Cardiac muscle cell (in vitro differentiated cells and primary cell): ENCODE measurements at regions not wholly inside any gene's neighbourhood (a gene's known extent, or its start where the extent isn't known, plus 50 kb on each side); places are given as distances from the start of the nearest gene placed in this dataset.

Experiments used
- DNase-seq, 2 donors: peaks; one replicate each; pipeline versions ENCODE4 v3.0.0 to v3.0.0-alpha.2; 2010 to 2017; ENCODE audit warnings: low read depth in 1 of 2, low spot score in 1 of 2
- H3K27ac ChIP-seq: fragments of 200-600 bp; sonication (generic); 2 replicates; pipeline ENCODE4 v1.5.1; 2016
- H3K27me3 ChIP-seq: fragments of 200-600 bp; sonication (generic); 2 replicates; pipeline ENCODE4 v1.6.0; 2016; ENCODE audit warnings: control low read depth
- H3K36me3 ChIP-seq: fragments of 200-600 bp; sonication (generic); 2 replicates; pipeline ENCODE4 v1.5.1; 2016; ENCODE audit warnings: control low read depth
- H3K4me1 ChIP-seq: fragments of 200-600 bp; sonication (generic); 2 replicates; pipeline ENCODE4 v1.8.1; 2017; ENCODE audit warnings: low read depth, mild to moderate bottlenecking, mixed run types
- H3K4me3 ChIP-seq: fragments of 200-600 bp; sonication (generic); 2 replicates; pipeline ENCODE4 v1.5.1; 2016; ENCODE audit warnings: mild to moderate bottlenecking
- H3K9me3 ChIP-seq: fragments of 200-600 bp; sonication (generic); 2 replicates; pipeline ENCODE4 v1.5.1; 2017; ENCODE audit warnings: low read depth, mild to moderate bottlenecking, control low read depth
- CTCF ChIP-seq: IDR thresholded peaks from 2 replicates; pipeline ENCODE4 v1.5.1; 2012; ENCODE audit warnings: low read depth, mild to moderate bottlenecking, low read length

GRCh38 chr6:106830930-106831329, 143.6 kb downstream of the CD24 start:
- no peak for TF ChIP-seq CTCF
- Histone ChIP-seq H3K36me3 (no peaks in the 10 kb centered on the region), H3K27ac (no peak overlapping the region), H3K27me3 (no peaks in the 10 kb centered on the region), H3K4me3 (no peak overlapping the region), H3K9me3 (no peaks in the 10 kb centered on the region), H3K4me1 (no peaks in the 10 kb centered on the region)
- DNase-seq = no peak

GRCh38 chr6:106829451-106829850, 145.1 kb downstream of the CD24 start:
- H3K9me3 ChIP-seq = no peaks in the 10 kb centered on the region
- H3K4me3 ChIP-seq = no peak overlapping the region
- no peaks in the 10 kb centered on the region for H3K4me1 ChIP-seq
- no peak for TF ChIP-seq CTCF
- no peak for DNase-seq
- no peaks in the 10 kb centered on the region for H3K27me3 ChIP-seq
- H3K36me3 ChIP-seq = no peaks in the 10 kb centered on the region
- no peak overlapping the region for H3K27ac ChIP-seq

- Histone ChIP-seq H3K27ac (no peak overlapping the region), H3K27me3 (no peaks in the 10 kb centered on the region), H3K4me1 (no peaks in the 10 kb centered on the region), H3K9me3 (no peaks in the 10 kb centered on the region), H3K4me3 (no peak overlapping the region), H3K36me3 (no peaks in the 10 kb centered on the region)
- TF ChIP-seq CTCF = no peak
- no peak for DNase-seq
These were observed 147.4 kb downstream of the CD24 start for GRCh38 chr6:106827081-106827480.

GRCh38 chr6:106825156-106825555, 149.4 kb downstream of the CD24 start:
- no peaks in the 10 kb centered on the region for H3K9me3 ChIP-seq
- no peak for DNase-seq
- H3K36me3 ChIP-seq = no peaks in the 10 kb centered on the region
- H3K27me3 ChIP-seq = no peaks in the 10 kb centered on the region
- no peak overlapping the region for H3K4me3 ChIP-seq
- H3K27ac ChIP-seq = no peak overlapping the region
- no peaks in the 10 kb centered on the region for H3K4me1 ChIP-seq
- no peak for TF ChIP-seq CTCF

- Histone ChIP-seq H3K36me3 (no peaks in the 10 kb centered on the region), H3K27ac (no peak overlapping the region), H3K4me1 (no peaks in the 10 kb centered on the region), H3K27me3 (no peaks in the 10 kb centered on the region), H3K9me3 (no peaks in the 10 kb centered on the region), H3K4me3 (no peak overlapping the region)
- no peak for TF ChIP-seq CTCF
- DNase-seq = no peak
These were observed 150.7 kb downstream of the CD24 start for GRCh38 chr6:106823732-106824351.

- Histone ChIP-seq H3K4me1 (no peaks in the 10 kb centered on the region), H3K9me3 (no peaks in the 10 kb centered on the region), H3K27me3 (no peaks in the 10 kb centered on the region), H3K36me3 (no peaks in the 10 kb centered on the region), H3K4me3 (no peak overlapping the region), H3K27ac (no peak overlapping the region)
- DNase-seq = no peak
- TF ChIP-seq CTCF = no peak
These were observed 151.5 kb downstream of the CD24 start for GRCh38 chr6:106823058-106823457.
